NT2/D1 (cell line): ENCODE measurements at regions not wholly inside any gene's neighbourhood (a gene's known extent, or its start where the extent isn't known, plus 50 kb on each side); places are given as distances from the start of the nearest gene placed in this dataset.

ENCODE experiments used
- YY1 ChIP-seq: IDR thresholded peaks from 2 replicates; pipeline ENCODE4 v1.6.1; 2011; ENCODE audit not compliant: insufficient read length, insufficient read depth
- ZNF274 ChIP-seq: IDR thresholded peaks from 2 replicates; pipeline ENCODE4 v1.6.1; 2011; ENCODE audit warnings: mild to moderate bottlenecking, low read depth, low read length

DNA sequence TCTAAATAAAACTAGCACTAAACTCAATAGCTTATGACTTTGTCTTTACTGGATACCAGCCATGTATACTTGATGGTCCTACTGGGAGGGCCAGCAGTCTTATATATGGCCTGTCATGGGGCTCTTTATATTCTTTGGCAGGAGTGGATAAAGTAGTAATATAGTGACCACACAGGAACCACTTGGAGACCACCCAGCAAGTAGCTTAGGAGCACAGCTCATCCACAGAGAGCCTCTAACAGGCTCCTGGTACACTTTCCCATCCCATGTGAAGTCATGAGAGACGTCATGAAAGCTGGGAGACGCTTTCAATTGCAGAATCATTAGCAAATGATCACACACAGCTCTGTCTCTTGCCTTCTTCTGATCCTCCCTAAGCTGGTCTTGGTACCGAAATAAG, 360.9 kb upstream of the ACVR2A start:
- TF ChIP-seq ZNF274 (no peak), YY1 (no peak)
